Lower leg skin (tissue), 4 donors: ENCODE measurements at regions not wholly inside any gene's neighbourhood (a gene's known extent, or its start where the extent isn't known, plus 50 kb on each side); places are given as distances from the start of the nearest gene placed in this dataset.

Experiments
- DNase-seq, 2 donors: peaks; one replicate each; pipeline ENCODE4 v3.0.0-alpha.2; 2019; ENCODE audit warnings: low spot score in 2 of 2
- H3K4me3 ChIP-seq: fragments of 200-600 bp; sonication (generic); 2 replicates; pipeline ENCODE4 v1.5.1; 2017; ENCODE audit warnings: mild to moderate bottlenecking, low read depth; ENCODE audit not compliant: poor library complexity, severe bottlenecking
- CTCF ChIP-seq, 3 donors: fragments of 450-650 bp; IDR thresholded peaks; one replicate each; pipeline ENCODE4 v1.5.1; 2016; ENCODE audit warnings: antibody characterized with exemption in 3 of 3, mild to moderate bottlenecking in 3 of 3, moderate library complexity in 2 of 3
- POLR2A ChIP-seq, 2 donors: fragments of 450-650 bp; IDR thresholded peaks; one replicate each; pipeline ENCODE4 v1.6.1; 2016 to 2017; ENCODE audit warnings: antibody characterized with exemption in 2 of 2, mild to moderate bottlenecking in 1 of 2, moderate library complexity in 1 of 2
- WGBS, 2 donors: methylation state at CpG; one replicate each; pipeline ENCODE4 v1.1.5; 2018; 5-methylcytosine and 5-hydroxymethylcytosine counted together
- intact Hi-C: fragments of 100-400 bp; cut with DNase I; formaldehyde crosslinking; loops from one replicate; pipeline ENCODE4 v1.15.0; 2023; ENCODE audit warnings: low total_unique reads

GRCh38 chr6:106017454-106017853 lies 68.7 kb upstream of the PRDM1 start:
- H3K4me3 ChIP-seq, result no peak overlapping the region
- no peak for TF ChIP-seq CTCF (IDR thresholded peaks at IDR 0.05)
- no peak for TF ChIP-seq POLR2A (IDR thresholded peaks at IDR 0.05)
- DNase-seq, result no peak
- intact Hi-C loops, result no loop called here
- WGBS, 2 donors, result 91 to 92% methylated on average over 5 of the region's 5 CpGs

GRCh38 chr6:106014955-106015354 lies 71.2 kb upstream of the PRDM1 start:
- DNase-seq, result no peak
- no peak overlapping the region for H3K4me3 ChIP-seq
- intact Hi-C loops, result no loop called here
- WGBS, 2 donors, result 64 to 74% methylated on average over 2 of the region's 2 CpGs
- TF ChIP-seq CTCF (IDR thresholded peaks at IDR 0.05) (no peak), POLR2A (IDR thresholded peaks at IDR 0.05) (no peak)

- WGBS, 2 donors, result 89 to 95% methylated on average over 6 of the region's 6 CpGs
- H3K4me3 ChIP-seq, result no peak overlapping the region
- intact Hi-C loops, result no loop called here
- no peak for TF ChIP-seq POLR2A (IDR thresholded peaks at IDR 0.05)
- no peak for TF ChIP-seq CTCF (IDR thresholded peaks at IDR 0.05)
- no peak for DNase-seq
Observed at GRCh38 chr6:106011476-106011875, 74.7 kb upstream of the PRDM1 start.

- no peak overlapping the region for H3K4me3 ChIP-seq
- intact Hi-C loops, result no loop called here
- 81 to 91% methylated on average over 6 of the region's 6 CpGs for WGBS, 2 donors
- DNase-seq, result no peak
- TF ChIP-seq CTCF (IDR thresholded peaks at IDR 0.05) (no peak), POLR2A (IDR thresholded peaks at IDR 0.05) (no peak)
Observed at GRCh38 chr6:106005954-106006353, 80.2 kb upstream of the PRDM1 start.

GRCh38 chr6:106005013-106005412 lies 81.1 kb upstream of the PRDM1 start:
- intact Hi-C loops, result no loop called here
- no peak overlapping the region for H3K4me3 ChIP-seq
- no peak for DNase-seq
- 97 to 100% methylated on average over 1 of the region's 1 CpG for WGBS, 2 donors
- TF ChIP-seq CTCF (IDR thresholded peaks at IDR 0.05), result no peak
- no peak for TF ChIP-seq POLR2A (IDR thresholded peaks at IDR 0.05)

- no peak overlapping the region for H3K4me3 ChIP-seq
- intact Hi-C loops, result no loop called here
- TF ChIP-seq CTCF (IDR thresholded peaks at IDR 0.05) (no peak), POLR2A (IDR thresholded peaks at IDR 0.05) (no peak)
- DNase-seq, result no peak
- WGBS, 2 donors, result 47 to 53% methylated on average over 2 of the region's 2 CpGs
Observed at GRCh38 chr6:106003268-106003987, 82.7 kb upstream of the PRDM1 start.
